ENCODE measurements at regions not wholly inside any gene's neighbourhood (a gene's known extent, or its start where the extent isn't known, plus 50 kb on each side); places are given as distances from the start of the nearest gene placed in this dataset.
"Not testable (repeated sequence)": the region's sequence is repeated elsewhere in the genome, so short reads cannot be mapped to it uniquely, and the experiment has no call there.

DNA sequence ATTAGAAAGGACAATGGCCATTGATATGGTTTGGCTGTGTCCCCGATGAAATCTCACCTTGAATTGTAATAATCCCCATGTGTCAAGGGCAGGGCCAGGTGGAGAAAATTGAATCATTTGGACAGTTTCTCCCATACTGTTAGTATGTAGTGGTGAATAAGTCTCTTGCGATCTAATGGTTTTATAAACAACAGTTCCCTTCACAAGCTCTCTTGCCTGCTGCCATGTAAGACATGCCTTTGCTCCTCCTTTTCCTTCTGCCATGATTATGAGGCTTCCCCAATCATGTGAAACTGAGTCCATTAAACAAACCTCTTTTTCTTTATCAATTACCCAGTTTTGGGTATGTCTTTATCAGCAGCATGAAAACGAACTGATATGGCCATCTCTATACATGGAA, 302.7 kb downstream of the SFMBT2 start:
- intact Hi-C loops (cut with DNase I): no loop called here
- DNase-seq: no peak

DNA sequence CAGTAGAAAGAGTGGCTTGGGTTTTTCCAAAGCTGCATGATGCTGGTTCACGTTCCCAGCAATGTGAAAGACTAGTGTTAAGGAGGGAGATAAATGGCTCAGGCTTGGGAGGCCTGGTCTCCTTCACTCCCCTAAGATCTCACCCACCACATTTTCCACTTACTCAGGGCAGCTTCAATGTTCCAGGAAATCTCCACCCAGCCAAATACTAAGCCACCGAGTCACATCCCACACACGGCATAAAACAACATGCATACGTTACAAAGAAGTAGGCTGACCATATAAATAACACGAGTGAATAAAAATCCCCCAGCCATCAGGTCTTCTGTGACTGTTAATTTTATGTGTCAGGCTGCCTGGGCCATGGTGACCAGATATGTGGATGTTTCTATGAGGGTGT, 303.5 kb downstream of the SFMBT2 start:
- DNase-seq: no peak
- intact Hi-C loops (cut with DNase I): no loop called here

DNA sequence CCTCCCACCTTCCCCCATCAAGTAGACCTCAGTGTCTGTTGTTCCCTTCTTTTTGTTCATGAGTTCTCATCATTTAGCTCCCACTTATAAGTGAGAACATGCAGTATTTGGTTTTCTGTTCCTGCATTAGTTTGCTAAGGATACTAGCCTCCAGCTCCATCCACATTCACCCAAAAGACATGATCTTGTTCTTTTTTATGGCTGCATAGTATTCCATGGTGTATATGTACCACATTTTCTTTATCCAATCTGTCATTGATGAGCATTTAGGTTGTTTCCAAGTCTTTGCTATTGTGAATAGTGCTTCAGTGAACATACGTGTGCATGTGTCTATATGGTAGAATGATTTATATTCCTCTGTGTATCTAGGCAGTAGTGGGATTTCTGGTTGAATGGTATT, 306.5 kb downstream of the SFMBT2 start:
- intact Hi-C loops (cut with DNase I); DNase-seq: not testable (repeated sequence)

DNA sequence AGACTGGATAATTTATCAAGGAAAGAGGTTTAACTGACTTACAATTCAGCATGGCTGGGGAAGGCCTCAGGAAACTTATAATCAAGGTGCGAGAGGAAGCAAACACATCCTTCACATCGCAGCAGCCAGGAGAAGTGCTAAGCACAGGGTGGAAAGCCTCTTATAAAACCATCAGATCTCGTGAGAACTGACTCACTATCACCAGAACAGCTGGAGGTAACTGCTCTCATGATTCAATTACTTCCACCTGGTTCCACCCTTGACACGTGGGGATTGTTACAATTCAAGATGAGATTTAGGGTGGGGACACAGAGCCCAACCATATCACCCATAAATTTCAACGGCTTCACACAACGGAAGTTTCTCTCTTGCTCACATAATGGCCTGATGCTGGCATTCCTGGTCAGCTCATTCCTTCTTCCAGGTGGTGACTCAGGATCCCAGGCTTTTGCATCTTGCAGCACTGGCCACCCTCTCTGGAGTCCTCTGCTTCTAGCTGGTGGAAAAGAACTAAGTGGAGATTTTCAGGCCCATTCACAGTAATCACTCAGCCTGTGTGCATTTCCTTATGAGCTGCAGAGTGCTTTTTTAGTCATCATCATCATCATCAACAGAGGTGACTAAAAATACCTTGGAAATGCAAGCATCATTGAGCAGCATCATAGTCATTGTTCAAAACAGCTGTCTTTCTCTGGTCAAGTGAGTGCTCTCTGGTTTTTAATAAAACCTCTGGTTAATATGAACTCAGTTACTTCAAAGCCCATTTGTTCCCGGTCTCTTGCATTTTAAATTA, 308.1 kb downstream of the SFMBT2 start:
- DNase-seq: no peak
- intact Hi-C loops (cut with DNase I): no loop called here

DNA sequence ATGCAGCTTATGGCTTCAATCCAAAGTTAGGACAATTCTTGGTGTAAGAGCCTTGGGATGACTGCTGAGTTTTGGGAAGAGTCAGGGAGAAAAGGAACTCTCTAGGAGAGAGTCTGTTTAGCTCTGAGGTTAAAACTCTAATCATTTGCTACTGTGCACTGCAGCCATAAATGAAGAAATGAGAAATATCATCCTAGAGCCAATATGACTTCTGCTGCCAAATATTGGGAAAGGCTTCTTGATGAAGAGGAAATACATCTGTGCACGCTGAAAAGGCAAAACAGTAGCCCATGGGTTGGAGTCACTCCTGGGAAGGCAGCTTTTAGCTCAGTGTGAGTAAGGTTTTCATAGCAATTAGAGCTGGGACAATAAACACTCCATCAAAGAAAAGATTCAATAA, 308.8 kb downstream of the SFMBT2 start:
- intact Hi-C loops (cut with DNase I): no loop called here
- no peak for DNase-seq

DNA sequence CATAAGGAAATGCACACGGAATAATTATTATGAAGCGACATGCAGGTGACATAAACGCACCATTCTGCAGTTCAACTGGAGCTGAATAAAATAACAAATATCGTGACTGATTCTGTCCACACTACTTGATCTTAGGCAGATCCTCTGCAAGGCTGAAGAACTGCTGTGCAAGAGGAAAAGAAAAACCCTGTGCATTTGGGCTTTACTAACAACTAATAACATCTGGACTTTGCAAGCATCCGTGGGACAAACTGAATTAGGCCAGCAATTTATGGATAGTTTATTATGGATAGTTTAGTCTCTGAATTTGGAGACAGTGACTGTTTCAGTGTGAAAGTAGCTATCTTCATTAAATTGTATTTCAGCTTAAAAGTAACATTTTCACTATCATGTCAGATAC, 309.4 kb downstream of the SFMBT2 start:
- DNase-seq: no peak
- intact Hi-C loops (cut with DNase I): no loop called here

DNA sequence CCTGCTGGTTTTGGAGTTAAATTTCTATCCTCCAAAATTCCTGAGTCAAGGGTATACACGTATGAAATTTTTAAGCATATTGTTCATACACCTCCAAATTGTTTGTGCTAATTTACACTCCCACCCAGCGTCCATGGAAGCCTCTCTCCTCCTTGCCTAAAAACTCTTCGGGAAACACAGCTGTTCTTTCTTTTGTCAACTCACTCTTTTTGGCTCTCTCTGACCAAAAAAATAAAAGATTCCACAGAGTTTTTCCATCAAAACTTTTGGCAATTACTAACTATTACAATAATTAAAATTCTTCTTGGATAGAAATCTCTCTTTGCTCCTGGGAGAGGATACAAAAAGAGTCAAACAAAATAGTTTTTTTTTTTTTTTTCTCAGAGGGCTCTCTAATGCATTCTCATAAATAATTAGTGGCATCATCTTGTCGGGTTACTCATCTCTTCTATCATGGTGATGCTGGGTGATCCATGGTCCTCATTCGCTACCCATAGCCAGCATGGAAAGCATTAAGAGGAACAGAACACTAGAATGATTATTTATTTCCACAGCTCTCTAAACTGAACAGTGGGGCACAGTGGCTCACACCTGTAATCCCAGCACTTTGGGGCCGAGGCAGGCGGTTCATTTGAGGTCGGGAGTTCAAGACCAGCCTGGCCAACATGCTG, 310.7 kb downstream of the SFMBT2 start:
- intact Hi-C loops (cut with DNase I): no loop called here
- DNase-seq: no peak

DNA sequence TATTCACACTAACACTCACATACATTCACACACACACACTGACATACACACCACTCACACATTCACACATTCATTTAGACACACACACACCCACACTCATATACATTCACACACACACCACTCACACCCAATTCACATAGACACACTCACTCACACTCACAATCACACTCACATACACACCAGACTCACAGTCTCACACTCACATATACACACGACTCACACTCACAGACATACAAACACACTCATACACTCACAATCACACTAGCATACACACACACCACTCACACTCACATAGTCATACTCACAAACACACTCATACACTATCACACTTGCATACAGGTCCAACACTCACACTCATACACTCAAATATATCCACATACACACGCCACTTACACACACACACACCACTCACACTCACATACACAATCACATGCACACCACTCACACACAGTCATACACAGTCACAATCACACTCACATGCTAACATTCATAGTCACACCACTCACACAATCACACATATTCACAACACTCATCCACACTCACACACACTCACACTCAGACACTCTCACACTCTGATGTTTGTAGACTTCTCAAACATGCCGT, 312.6 kb downstream of the SFMBT2 start:
- DNase-seq: no peak
- intact Hi-C loops (cut with DNase I): no loop called here

DNA sequence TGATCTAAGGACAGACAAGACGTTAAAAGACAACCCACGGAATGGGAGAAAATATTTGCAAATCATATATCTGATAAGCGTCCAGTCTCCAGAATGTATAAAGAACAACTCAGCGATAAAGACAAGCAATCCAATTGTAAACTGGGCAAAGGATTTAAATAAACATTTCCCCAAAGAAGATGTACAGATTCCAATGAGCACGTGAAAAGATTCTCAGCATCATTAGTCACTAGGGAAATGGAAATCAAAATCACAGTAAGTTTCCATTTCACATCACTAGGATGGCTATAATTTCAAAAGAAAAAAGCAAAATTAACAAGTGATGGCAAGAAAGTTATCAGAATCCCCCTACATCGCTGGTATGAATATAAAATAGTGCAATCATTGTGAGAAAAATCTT, 316.1 kb downstream of the SFMBT2 start:
- intact Hi-C loops (cut with DNase I): no loop called here
- DNase-seq: no peak

DNA sequence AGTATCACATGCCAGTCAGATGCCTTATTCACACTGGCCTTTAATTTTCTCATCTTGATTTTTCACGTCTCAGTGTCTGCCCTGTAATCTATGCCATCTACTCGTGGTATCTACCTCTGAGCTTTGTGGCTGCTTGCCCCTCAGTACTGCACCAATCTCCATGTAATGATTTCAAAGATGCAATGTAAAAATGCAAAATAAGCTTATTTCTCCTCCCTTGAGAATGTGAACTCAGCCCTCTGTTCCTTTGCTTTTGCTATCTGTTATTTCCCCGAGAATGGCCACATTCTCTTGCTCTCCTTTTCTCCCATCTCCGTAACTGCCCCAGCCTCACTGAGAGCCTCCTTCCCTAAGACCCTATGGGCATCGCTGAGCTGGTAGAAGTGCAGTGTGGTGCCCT, 317.5 kb downstream of the SFMBT2 start:
- no peak for DNase-seq
- intact Hi-C loops (cut with DNase I): no loop called here

DNA sequence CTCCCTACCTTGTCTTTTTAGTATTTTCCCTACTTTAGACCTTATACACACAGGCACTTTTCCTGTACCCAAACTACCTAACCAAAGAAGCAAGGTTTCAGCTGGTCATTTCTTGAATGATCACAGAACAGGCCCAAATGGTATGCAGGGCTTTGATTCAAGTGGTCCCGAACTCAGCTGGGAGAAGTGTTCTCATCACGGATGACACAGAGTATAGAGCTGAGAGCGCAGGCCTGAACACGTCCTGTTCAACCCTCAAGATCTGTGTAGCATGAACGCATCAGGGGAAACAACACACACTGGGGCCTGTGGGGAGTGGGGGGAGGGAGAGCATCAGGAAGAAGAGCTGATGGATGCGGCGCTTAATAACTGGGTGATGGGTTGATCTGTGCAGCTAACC, 318.2 kb downstream of the SFMBT2 start:
- intact Hi-C loops (cut with DNase I): no loop called here

DNA sequence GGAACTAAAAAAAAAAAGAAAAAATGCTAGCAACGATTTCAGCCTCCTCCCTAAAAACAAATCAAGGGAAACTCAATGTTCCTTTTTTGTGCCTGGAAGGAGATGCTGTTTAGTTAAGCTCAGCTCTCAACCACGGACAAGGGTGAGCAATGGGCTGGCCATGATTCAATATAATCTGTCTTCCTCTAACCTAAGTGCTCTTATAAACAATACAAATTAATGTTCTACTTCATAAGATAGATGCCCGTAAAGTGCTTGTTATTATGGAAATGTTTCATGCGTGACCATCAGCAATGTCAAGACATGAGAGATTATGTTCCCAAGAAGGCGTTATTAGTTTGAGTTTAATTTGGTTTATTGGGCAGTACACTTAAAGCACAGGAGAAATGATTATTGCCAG, 320.3 kb downstream of the SFMBT2 start:
- intact Hi-C loops (cut with DNase I): no loop called here
- no peak for DNase-seq

More for the DNA sequence above, 318.2 kb downstream of the SFMBT2 start:
- no peak for DNase-seq

DNA sequence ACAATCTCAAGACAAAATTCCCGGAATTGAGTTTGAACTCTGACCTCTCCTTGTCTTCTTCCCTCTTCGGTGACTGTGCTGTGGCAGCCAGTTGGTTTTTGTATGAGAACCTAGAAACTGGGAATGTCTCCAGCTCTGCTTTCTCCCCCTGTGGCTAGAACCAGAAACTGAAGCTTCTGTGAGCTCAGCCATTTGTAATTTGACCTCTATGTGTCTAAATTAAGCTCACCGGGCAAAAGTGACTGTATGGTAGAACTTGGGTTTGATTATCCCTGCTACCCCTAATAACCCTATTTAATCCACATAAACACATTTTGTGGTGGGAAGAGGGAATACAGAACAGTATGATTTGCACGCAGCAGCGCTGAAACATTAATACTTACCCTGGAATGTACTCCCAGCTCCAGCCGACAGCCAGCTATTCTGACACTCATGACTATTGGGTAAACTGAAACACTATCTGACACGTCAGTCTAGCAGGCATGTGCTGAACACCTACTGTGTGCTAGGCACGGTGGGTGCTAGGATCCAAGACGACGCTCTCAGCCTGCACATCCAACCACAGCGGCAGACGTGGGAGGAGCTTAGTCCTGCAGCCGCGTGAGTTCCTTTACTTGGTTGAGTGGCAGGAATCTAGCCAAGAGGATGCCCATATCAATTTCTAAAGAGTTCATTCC, 324.8 kb downstream of the SFMBT2 start:
- intact Hi-C loops (cut with DNase I): no loop called here
- DNase-seq: peak in 25 of 42 donors; percentile 9 to 70 (median 40)

DNA sequence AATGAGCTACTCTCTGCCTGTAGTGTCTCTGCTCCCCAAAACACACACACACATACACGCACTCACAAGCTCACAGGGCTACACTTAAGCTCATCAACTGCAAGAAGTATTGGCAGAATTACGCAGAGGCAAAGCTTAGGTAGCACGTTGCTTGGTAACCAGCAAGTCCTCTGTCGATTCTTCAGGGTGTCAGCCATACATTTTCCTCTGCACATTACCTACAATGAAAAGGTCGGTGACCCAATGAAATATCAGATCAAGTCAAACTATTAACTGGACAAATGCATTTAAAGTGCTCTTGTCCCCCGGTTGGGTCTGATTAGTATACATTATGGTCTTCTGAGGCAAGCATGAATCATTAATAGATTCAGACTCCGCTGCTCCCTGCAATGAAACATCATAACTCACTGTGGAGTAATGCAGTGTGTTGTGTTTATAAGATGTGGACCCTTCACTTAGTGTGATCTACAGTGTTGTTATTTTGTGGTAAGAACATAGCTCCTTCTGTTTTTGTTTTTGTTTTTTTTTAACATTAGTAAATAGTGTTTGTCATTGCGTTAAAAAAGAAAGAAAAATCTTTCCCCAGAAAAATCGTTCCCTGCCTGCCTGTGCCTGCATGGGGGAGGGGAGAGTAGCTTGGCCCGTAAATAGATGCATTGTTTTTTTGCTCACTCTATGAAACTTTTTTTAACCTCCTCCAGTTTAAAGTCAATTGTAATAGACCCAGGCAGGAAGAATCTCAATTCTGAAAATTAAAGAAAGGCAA, 325.5 kb downstream of the SFMBT2 start:
- peak in 32 of 42 donors; percentile 15 to 75 (median 45) for DNase-seq
- intact Hi-C loops (cut with DNase I): no loop called here

DNA sequence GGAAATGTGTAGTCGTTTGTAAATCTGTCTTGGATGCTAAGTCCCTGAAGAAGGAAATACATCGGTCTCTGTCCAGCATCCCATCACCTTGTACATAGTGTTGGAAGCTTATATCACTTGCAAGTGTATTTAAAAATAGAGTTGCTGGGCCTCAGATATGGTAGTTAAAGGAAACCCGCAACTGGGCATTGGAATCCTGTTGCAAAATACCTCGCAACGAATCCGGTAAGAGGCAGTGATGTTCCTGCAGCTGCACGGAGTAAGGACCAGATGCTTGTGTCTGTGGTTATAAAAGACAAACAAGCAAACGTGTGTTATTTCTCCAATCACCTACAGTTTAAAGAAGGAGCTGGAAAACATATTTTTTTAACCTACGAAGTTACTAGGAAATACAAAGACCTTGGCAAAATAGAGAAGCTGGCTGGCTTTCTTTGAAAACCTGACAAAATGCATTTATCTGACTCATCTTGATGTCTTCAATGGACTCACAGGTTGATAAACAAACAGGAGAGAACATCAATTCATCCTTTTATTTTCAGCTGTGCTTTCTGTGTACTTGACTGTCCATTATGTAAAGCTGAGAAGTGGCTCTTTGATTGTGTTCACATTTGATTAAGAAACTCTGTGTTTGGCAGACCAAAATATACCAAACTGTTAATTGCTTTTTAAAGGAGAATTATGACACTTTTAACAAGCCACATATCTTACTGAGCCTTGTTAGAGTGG, 326.4 kb downstream of the SFMBT2 start:
- DNase-seq: peak in 5 of 42 donors; percentile 6 to 21 (median 11)
- intact Hi-C loops (cut with DNase I): no loop called here

DNA sequence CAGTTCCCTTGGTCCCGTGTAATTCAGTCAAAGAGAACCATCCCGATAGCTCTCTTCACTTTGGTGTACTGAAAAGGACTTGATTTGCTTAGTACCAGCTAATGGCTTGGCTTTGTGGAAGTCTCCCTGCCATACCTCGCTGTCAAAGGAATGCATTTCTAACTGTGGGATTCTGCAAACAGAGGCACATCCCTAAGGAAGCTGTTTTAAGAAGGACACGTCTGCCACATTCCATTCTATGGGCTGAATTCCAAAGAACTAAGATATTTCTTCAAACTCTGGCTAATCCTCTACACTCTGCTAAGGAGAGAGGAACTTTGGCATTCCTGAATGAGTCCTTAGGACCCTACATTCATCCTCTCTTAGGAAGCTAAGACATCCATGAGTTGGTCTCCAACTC, 327.9 kb downstream of the SFMBT2 start:
- intact Hi-C loops (cut with DNase I): no loop called here
- DNase-seq: no peak

DNA sequence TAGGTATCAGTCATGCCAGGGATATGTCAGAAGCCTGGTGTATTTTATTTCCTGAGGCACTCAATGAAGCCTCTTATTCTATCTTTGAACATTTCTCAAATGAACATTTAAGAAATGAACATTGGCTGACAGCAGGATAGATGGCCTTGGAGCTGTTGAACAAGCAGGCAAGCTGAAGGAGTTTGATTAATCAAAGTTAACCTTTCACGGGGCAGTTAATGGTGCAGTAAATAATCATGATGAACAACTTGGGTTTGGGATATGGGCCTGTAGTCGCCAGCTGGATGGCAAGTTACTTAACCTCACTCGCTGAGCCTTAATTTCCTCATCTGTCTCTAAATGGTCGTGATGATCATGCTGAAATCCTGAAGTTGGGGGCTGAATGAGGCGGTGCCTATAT, 333.0 kb downstream of the SFMBT2 start:
- intact Hi-C loops (cut with DNase I): no loop called here
- DNase-seq: no peak

DNA sequence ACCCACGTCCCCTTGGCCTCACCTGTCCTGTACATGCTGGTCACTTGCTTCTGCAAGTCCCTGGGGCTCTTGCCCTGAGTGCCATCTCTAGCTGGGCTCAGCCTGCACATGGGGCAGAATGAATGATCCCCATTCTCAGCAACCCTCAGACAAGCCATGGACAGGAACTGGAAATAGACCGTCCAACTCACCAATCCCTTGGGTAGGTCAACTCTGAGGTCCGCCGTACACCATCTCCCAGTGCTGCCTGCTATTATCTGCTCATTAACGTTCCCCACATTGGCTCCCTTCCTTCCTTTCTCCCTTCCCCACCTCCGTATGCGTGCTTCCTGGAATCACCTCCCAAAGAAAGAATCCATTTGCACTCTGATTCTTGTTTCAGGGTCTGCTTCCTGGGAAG, 335.0 kb downstream of the SFMBT2 start:
- intact Hi-C loops (cut with DNase I): no loop called here
- DNase-seq: no peak

DNA sequence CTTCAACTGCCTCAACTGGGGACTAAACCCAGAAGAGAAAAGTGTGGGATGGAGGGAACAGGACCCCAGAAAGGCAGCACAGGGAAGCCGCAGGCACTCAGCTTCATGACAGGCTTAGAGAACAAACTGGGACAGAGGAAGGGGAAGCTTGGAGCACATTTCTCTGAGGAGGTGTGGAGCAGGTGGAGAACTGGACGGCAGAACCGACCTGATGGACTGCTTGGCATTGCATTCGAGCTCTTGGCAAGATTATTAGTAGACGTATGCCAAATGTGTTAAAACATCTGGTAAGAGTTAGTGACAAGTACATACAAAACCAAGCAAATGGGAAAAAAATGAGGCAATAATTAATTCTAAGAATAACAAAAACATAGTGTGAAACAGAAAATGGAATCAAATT, 335.7 kb downstream of the SFMBT2 start:
- intact Hi-C loops (cut with DNase I): no loop called here

More for the DNA sequence above, 335.7 kb downstream of the SFMBT2 start:
- no peak for DNase-seq

Data from head of caudate nucleus (tissue), 42 donors.